ENCODE measurements at regions not wholly inside any gene's neighbourhood (a gene's known extent, or its start where the extent isn't known, plus 50 kb on each side); places are given as distances from the start of the nearest gene placed in this dataset.

- H3K4me3 ChIP-seq: no peak overlapping the region
- FAIRE-seq (no peak), DNase-seq (ENCODE audit: extremely low read depth in 1 of 4, low spot score in 3 of 4) (no peak), ATAC-seq (no peak)
- no peak overlapping the region for H3K4me2 ChIP-seq (ENCODE audit: insufficient read depth, low read length)
- 60% methylated on average over 3 of the region's 3 CpGs for WGBS (ENCODE audit: insufficient coverage, low coverage, missing lambda C conversion rate)
- CTCF ChIA-PET (ENCODE audit: low intra/inter-chr PET ratio): no interaction called here
- BruUV-seq (replicated peaks): no TSS peak
- intact Hi-C loops (cut with micrococcal nuclease) (no loop called here), in situ Hi-C loops (cut with MboI) (no loop called here)
- H3K27me3 ChIP-seq (ENCODE audit: control insufficient read depth in 2 of 2, insufficient read depth in 2 of 2, low read length in 2 of 2): no peaks in the 10 kb centered on the region
- H3K9me3 ChIP-seq (replicated peaks; ENCODE audit: control insufficient read depth, insufficient read depth, low read depth, low read length): no peaks in the 10 kb centered on the region
- no peaks in the 10 kb centered on the region for H3K79me2 ChIP-seq (ENCODE audit: control insufficient read depth, insufficient read depth, low read length)
- H3K27ac ChIP-seq (ENCODE audit: extremely low read depth, low read depth, low read length): no peak overlapping the region
- no peaks in the 10 kb centered on the region for H4K20me1 ChIP-seq (replicated peaks; ENCODE audit: control insufficient read depth, insufficient read depth, low read length)
- no peak overlapping the region for H3K9ac ChIP-seq (ENCODE audit: insufficient read depth in 1 of 2, low read depth in 2 of 2, low read length in 2 of 2)
- peak overlapping the region; percentile 36; the same call in 1 of the 2 replicates for H2AFZ ChIP-seq (ENCODE audit: low read depth, low read length)
- peaks cover 2% of the 10 kb centered on the region; the same call in 1 of the 3 replicates for H3K36me3 ChIP-seq (ENCODE audit: control insufficient read depth, insufficient read depth, low read length)
- TF ChIP-seq OTX1 (CRISPR knock-in tag; IDR thresholded peaks at IDR 0.05): no peak
- TF ChIP-seq JUN (IDR thresholded peaks at IDR 0.05; ENCODE audit: borderline replicate concordance, low read depth, low read length): no peak
- TF ChIP-seq JUN (CRISPR knock-in tag; IDR thresholded peaks at IDR 0.05; ENCODE audit: borderline replicate concordance): no peak
- no peak for TF ChIP-seq NCOA1 (IDR thresholded peaks at IDR 0.05; ENCODE audit: low read depth)
- no peak for TF ChIP-seq DDX20 (tag; IDR thresholded peaks at IDR 0.05; ENCODE audit: low read depth)
- POLR2A ChIA-PET: no interaction called here
- no peaks in the 10 kb centered on the region for H3K4me1 ChIP-seq (replicated peaks in 1 of 2; ENCODE audit: control insufficient read depth in 2 of 2, insufficient read depth in 2 of 2, low read length in 2 of 2)
- no peaks in the 10 kb centered on the region for H3K9me1 ChIP-seq (ENCODE audit: control insufficient read depth, insufficient read depth, low read length)
These were observed 81.0 kb downstream of the HACD1 start for GRCh38 chr10:17536221-17536620.

- 37% methylated on average over 4 of the region's 4 CpGs for WGBS (ENCODE audit: insufficient coverage, low coverage, missing lambda C conversion rate)
- no peaks in the 10 kb centered on the region for H3K9me1 ChIP-seq (ENCODE audit: control insufficient read depth, insufficient read depth, low read length)
- no peaks in the 10 kb centered on the region for H3K9me3 ChIP-seq (replicated peaks; ENCODE audit: control insufficient read depth, insufficient read depth, low read depth, low read length)
- no peak overlapping the region for H3K4me2 ChIP-seq (ENCODE audit: insufficient read depth, low read length)
- H3K9ac ChIP-seq (ENCODE audit: insufficient read depth in 1 of 2, low read depth in 2 of 2, low read length in 2 of 2): no peak overlapping the region
- H3K4me1 ChIP-seq (replicated peaks in 1 of 2; ENCODE audit: control insufficient read depth in 2 of 2, insufficient read depth in 2 of 2, low read length in 2 of 2): 0 out of 5 replicates have a peak, but pooled peaks cover 0 to 3% of the 10 kb centered on the region in 2 experiments
- H4K20me1 ChIP-seq (replicated peaks; ENCODE audit: control insufficient read depth, insufficient read depth, low read length): no peaks in the 10 kb centered on the region
- H3K4me3 ChIP-seq: no peak overlapping the region
- in situ Hi-C loops (cut with MboI) (no loop called here), intact Hi-C loops (cut with micrococcal nuclease) (no loop called here)
- H3K27ac ChIP-seq (ENCODE audit: extremely low read depth, low read depth, low read length): no peak overlapping the region
- FAIRE-seq (no peak), DNase-seq (ENCODE audit: extremely low read depth in 1 of 4, low spot score in 3 of 4) (no peak), ATAC-seq (no peak)
- H2AFZ ChIP-seq (ENCODE audit: low read depth, low read length): no peak overlapping the region
- CTCF ChIA-PET (ENCODE audit: low intra/inter-chr PET ratio): no interaction called here
- no TSS peak for BruUV-seq (replicated peaks)
- POLR2A ChIA-PET: interaction anchor here (0.7 to 2.0 kb wide), 2 partner anchors 23 to 185 kb away, joined by 3 to 4 read pairs; no protein-coding TSS in a partner anchor
- TF ChIP-seq CSDE1 (IDR thresholded peaks at IDR 0.05) (no peak), GTF2B (IDR thresholded peaks at IDR 0.05; ENCODE audit: extremely low read depth, insufficient read length) (no peak), MTA2 (IDR thresholded peaks at IDR 0.05; ENCODE audit: low read depth) (no peak)
- no peaks in the 10 kb centered on the region for H3K27me3 ChIP-seq (ENCODE audit: control insufficient read depth in 2 of 2, insufficient read depth in 2 of 2, low read length in 2 of 2)
- peaks cover 2% of the 10 kb centered on the region; the same call in 1 of the 3 replicates for H3K36me3 ChIP-seq (ENCODE audit: control insufficient read depth, insufficient read depth, low read length)
- H3K79me2 ChIP-seq (ENCODE audit: control insufficient read depth, insufficient read depth, low read length): no peaks in the 10 kb centered on the region
These were observed 79.3 kb upstream of the ST8SIA6 start for GRCh38 chr10:17533731-17534130.

Measured in K562 (cell line).